DND-41 (cell line): ENCODE measurements at regions not wholly inside any gene's neighbourhood (a gene's known extent, or its start where the extent isn't known, plus 50 kb on each side); places are given as distances from the start of the nearest gene placed in this dataset.

Experiments
- ATAC-seq: fragments of 200-7000 bp; cut with Tn5 transposase; 3 replicates; pipeline ENCODE4 v1.9.1; 2021; ENCODE audit warnings: low read depth; ENCODE audit not compliant: insufficient read depth
- DNase-seq: peaks from one replicate; pipeline ENCODE4 v3.0.0-alpha.2; 2020
- H2AFZ ChIP-seq: 2 replicates; pipeline ENCODE4 v1.6.0; 2012; ENCODE audit warnings: low read depth, low read length
- H3K27ac ChIP-seq: 2 replicates; pipeline ENCODE4 v1.5.1; 2012; ENCODE audit warnings: low read length, inconsistent platforms
- H3K27me3 ChIP-seq: fragments of 200-600 bp; sonication (generic); 2 replicates; pipeline ENCODE4 v1.6.0; 2012; ENCODE audit warnings: low read length, mild to moderate bottlenecking, inconsistent platforms; ENCODE audit not compliant: insufficient read depth, poor library complexity
- H3K36me3 ChIP-seq: 2 replicates; pipeline ENCODE4 v1.5.1; 2012; ENCODE audit warnings: low read length, inconsistent platforms; ENCODE audit not compliant: insufficient read depth
- H3K4me1 ChIP-seq: 2 replicates; pipeline ENCODE4 v1.5.1; 2012; ENCODE audit warnings: mild to moderate bottlenecking, low read length; ENCODE audit not compliant: insufficient read depth
- H3K4me2 ChIP-seq: 2 replicates; pipeline ENCODE4 v1.6.0; 2012; ENCODE audit warnings: mild to moderate bottlenecking, moderate library complexity, low read length, inconsistent platforms; ENCODE audit not compliant: insufficient read depth
- H3K4me3 ChIP-seq, 2 experiments: fragments of 200-600 bp in 1 of 2; shearing (Covaris generic) in 1 of 2; 2 replicates each; pipeline ENCODE4 v1.5.1; 2012 to 2016; ENCODE audit warnings: inconsistent platforms in 2 of 2, low read length in 2 of 2, mild to moderate bottlenecking in 2 of 2, low read depth in 1 of 2, moderate library complexity in 1 of 2
- H3K79me2 ChIP-seq: 2 replicates; pipeline ENCODE4 v1.6.0; 2012; ENCODE audit warnings: low read length, inconsistent platforms; ENCODE audit not compliant: insufficient read depth
- H3K9ac ChIP-seq: 2 replicates; pipeline ENCODE4 v1.6.0; 2012; ENCODE audit warnings: low read depth, mild to moderate bottlenecking, inconsistent platforms, low read length, moderate library complexity
- H3K9me3 ChIP-seq: 2 replicates; pipeline ENCODE4 v1.5.1; 2012; ENCODE audit warnings: low read length, moderate library complexity, mild to moderate bottlenecking, inconsistent platforms; ENCODE audit not compliant: insufficient read depth, severe bottlenecking
- H4K20me1 ChIP-seq: 2 replicates; pipeline ENCODE4 v1.6.0; 2012; ENCODE audit warnings: low read length; ENCODE audit not compliant: insufficient read depth
- CTCF ChIP-seq: IDR thresholded peaks from 2 replicates; pipeline ENCODE4 v1.5.1; 2012; ENCODE audit warnings: borderline replicate concordance, low read length, moderate library complexity, mild to moderate bottlenecking; ENCODE audit not compliant: poor library complexity, severe bottlenecking; ENCODE audit errors: extremely low read depth
- EZH2 ChIP-seq: IDR thresholded peaks from 3 replicates; pipeline ENCODE4 v1.6.1; 2012; ENCODE audit warnings: borderline replicate concordance, low read depth, mild to moderate bottlenecking, moderate library complexity, low read length, inconsistent platforms; ENCODE audit not compliant: severe bottlenecking

- H3K79me2 ChIP-seq, result no peaks in the 10 kb centered on the region
- no peaks in the 10 kb centered on the region for H3K4me1 ChIP-seq
- no peak overlapping the region for H3K4me2 ChIP-seq
- no peak for TF ChIP-seq EZH2
- no peak for TF ChIP-seq CTCF
- H3K27ac ChIP-seq, result no peak overlapping the region
- DNase-seq (no peak), ATAC-seq (no peak)
- no peaks in the 10 kb centered on the region for H3K36me3 ChIP-seq
- H3K27me3 ChIP-seq, result no peaks in the 10 kb centered on the region
- no peaks in the 10 kb centered on the region for H3K9me3 ChIP-seq
- no peaks in the 10 kb centered on the region for H4K20me1 ChIP-seq
- H3K4me3 ChIP-seq, result no peak overlapping the region
- no peak overlapping the region for H3K9ac ChIP-seq
- no peak overlapping the region for H2AFZ ChIP-seq
Observed at GRCh38 chr11:112760396-112761059, 200.7 kb upstream of the NCAM1 start.

GRCh38 chr11:112761911-112762706 is 199.1 kb upstream of the NCAM1 start:
- Histone ChIP-seq H3K79me2 (no peaks in the 10 kb centered on the region), H3K4me2 (no peak overlapping the region), H4K20me1 (no peaks in the 10 kb centered on the region), H3K4me3 (no peak overlapping the region), H3K9ac (no peak overlapping the region), H3K9me3 (no peaks in the 10 kb centered on the region), H3K27me3 (no peaks in the 10 kb centered on the region), H3K27ac (no peak overlapping the region), H2AFZ (no peak overlapping the region), H3K4me1 (no peaks in the 10 kb centered on the region), H3K36me3 (no peaks in the 10 kb centered on the region)
- ATAC-seq (no peak), DNase-seq (no peak)
- TF ChIP-seq EZH2 (no peak), CTCF (no peak)

GRCh38 chr11:112762707-112763090 is 198.5 kb upstream of the NCAM1 start:
- H3K9me3 ChIP-seq, result no peaks in the 10 kb centered on the region

GRCh38 chr11:112765337-112765736 is 195.9 kb upstream of the NCAM1 start:
- ATAC-seq (no peak), DNase-seq (no peak)
- no peak overlapping the region for H2AFZ ChIP-seq
- no peaks in the 10 kb centered on the region for H3K9me3 ChIP-seq
- H3K4me1 ChIP-seq, result no peaks in the 10 kb centered on the region
- H3K9ac ChIP-seq, result no peak overlapping the region
- H3K27me3 ChIP-seq, result no peaks in the 10 kb centered on the region
- no peaks in the 10 kb centered on the region for H3K36me3 ChIP-seq
- H3K4me2 ChIP-seq, result no peak overlapping the region
- no peak overlapping the region for H3K27ac ChIP-seq
- no peaks in the 10 kb centered on the region for H4K20me1 ChIP-seq
- no peak overlapping the region for H3K4me3 ChIP-seq
- TF ChIP-seq CTCF (no peak), EZH2 (no peak)
- H3K79me2 ChIP-seq, result no peaks in the 10 kb centered on the region

More at GRCh38 chr11:112762707-112763090, 198.5 kb upstream of the NCAM1 start:
- no peaks in the 10 kb centered on the region for H3K79me2 ChIP-seq
- H3K4me3 ChIP-seq, result no peak overlapping the region
- H2AFZ ChIP-seq, result no peak overlapping the region
- H3K36me3 ChIP-seq, result no peaks in the 10 kb centered on the region
- H3K4me2 ChIP-seq, result no peak overlapping the region
- H3K9ac ChIP-seq, result no peak overlapping the region
- TF ChIP-seq EZH2, result no peak
- ATAC-seq, result no peak
- H3K27ac ChIP-seq, result no peak overlapping the region
- H3K4me1 ChIP-seq, result no peaks in the 10 kb centered on the region
- no peaks in the 10 kb centered on the region for H4K20me1 ChIP-seq
- H3K27me3 ChIP-seq, result no peaks in the 10 kb centered on the region
- DNase-seq, result no peak
